HepG2 (cell line): ENCODE measurements at regions not wholly inside any gene's neighbourhood (a gene's known extent, or its start where the extent isn't known, plus 50 kb on each side); places are given as distances from the start of the nearest gene placed in this dataset.

ENCODE experiments used
- ATAC-seq: fragments of 200-7000 bp; cut with Tn5 transposase; 3 replicates; pipeline ENCODE4 v1.9.1; 2020; ENCODE audit warnings: mild to moderate bottlenecking, moderate library complexity
- BruUV-seq: library from RNA; stranded (reverse); fragments of 400-500 nt; replicated peaks from 2 replicates; lab custom pipeline; 2021; lab: Mats Ljungman, UMichigan
- CTCF ChIA-PET: fragments of 300-600 bp; formaldehyde crosslinking; extraction: SDS; loops from one replicate; lab custom pipeline; 2021; ENCODE audit warnings: low total read pairs, inconsistent platforms, low intra/inter-chr PET ratio; lab: Yijun Ruan, JAX
- POLR2A ChIA-PET: fragments of 350-600 bp; sonication (Branson Sonifier 250); formaldehyde crosslinking; loops from one replicate; lab custom pipeline; 2020; ENCODE audit warnings: antibody characterized with exemption, inconsistent platforms; lab: Yijun Ruan, JAX
- DNase-seq: peaks from one replicate; pipeline ENCODE4 v3.0.0-alpha.2; 2015; ENCODE audit warnings: low spot score
- FAIRE-seq: peaks from 3 replicates; lab custom pipeline; 2011; peaks lifted over from hg19 to GRCh38; lab: Jason Lieb, UNC
- H2AFZ ChIP-seq: one replicate; pipeline ENCODE4 v1.6.1; 2011; ENCODE audit warnings: low read length, inconsistent platforms
- H3K27ac ChIP-seq: fragments of 300-600 bp; 3 replicates; pipeline ENCODE4 v1.8.0; 2011; ENCODE audit warnings: mixed run types, mild to moderate bottlenecking, mixed read lengths, low read length, inconsistent platforms; ENCODE audit not compliant: insufficient read depth; ENCODE audit errors: extremely low read length
- H3K27me3 ChIP-seq, 2 experiments: fragments of 200-600 bp in 1 of 2; 2 replicates in 1 of 2; 3 replicates in 1 of 2; pipeline versions ENCODE4 v1.6.0 to v1.8.0; 2011; ENCODE audit warnings: low read length in 2 of 2, mild to moderate bottlenecking in 2 of 2, moderate library complexity in 2 of 2, inconsistent platforms in 1 of 2; ENCODE audit not compliant: insufficient read depth in 2 of 2, control insufficient read depth in 1 of 2
- H3K36me3 ChIP-seq, 2 experiments: fragments of 200-600 bp in 1 of 2; replicated peaks in 1 of 2; 2 replicates in 1 of 2; 3 replicates in 1 of 2; pipeline versions ENCODE4 v1.5.1 to v1.8.0; 2011; ENCODE audit warnings: low read length in 2 of 2, inconsistent platforms in 1 of 2; ENCODE audit not compliant: insufficient read depth in 2 of 2, control insufficient read depth in 1 of 2
- H3K4me1 ChIP-seq: 2 replicates; pipeline ENCODE4 v1.5.1; 2012; ENCODE audit warnings: low read length, inconsistent platforms; ENCODE audit not compliant: insufficient read depth
- H3K4me2 ChIP-seq: 2 replicates; pipeline ENCODE4 v1.6.0; 2011; ENCODE audit warnings: low read depth, low read length, inconsistent platforms
- H3K4me3 ChIP-seq, 3 experiments: fragments of 200-600 bp in 1 of 3; sonication (generic), shearing (Covaris generic) in 1 of 3; replicated peaks in 1 of 3; 2 replicates each; pipeline ENCODE4 v1.5.1; 2011 to 2016; ENCODE audit warnings: low read length in 3 of 3, inconsistent platforms in 2 of 3, low read depth in 2 of 3, mild to moderate bottlenecking in 2 of 3, control low read depth in 1 of 3, mixed read lengths in 1 of 3; ENCODE audit not compliant: insufficient read depth in 1 of 3
- H3K79me2 ChIP-seq: one replicate; pipeline ENCODE4 v1.6.1; 2011; ENCODE audit warnings: low read length, inconsistent platforms; ENCODE audit not compliant: insufficient read depth
- H3K9ac ChIP-seq: 2 replicates; pipeline ENCODE4 v1.6.0; 2011; ENCODE audit warnings: mild to moderate bottlenecking, low read depth, low read length, inconsistent platforms; ENCODE audit not compliant: insufficient read depth
- H3K9me3 ChIP-seq: 2 replicates; pipeline ENCODE4 v1.5.1; 2012; ENCODE audit warnings: mild to moderate bottlenecking, low read length
- H4K20me1 ChIP-seq: 2 replicates; pipeline ENCODE4 v1.6.0; 2011; ENCODE audit warnings: inconsistent platforms, mild to moderate bottlenecking, low read length, moderate library complexity; ENCODE audit not compliant: insufficient read depth
- ATM ChIP-seq: fragments of 450-650 bp; IDR thresholded peaks from 2 replicates; pipeline ENCODE4 v1.7.1; 2017; ENCODE audit warnings: mild to moderate bottlenecking, borderline replicate concordance
- BCLAF1 ChIP-seq: fragments of 450-650 bp; IDR thresholded peaks from 2 replicates; pipeline ENCODE4 v1.6.1; 2017; ENCODE audit warnings: mild to moderate bottlenecking
- CEBPB ChIP-seq: IDR thresholded peaks from 2 replicates; pipeline ENCODE4 v1.6.1; 2011; ENCODE audit warnings: low read depth, low read length, improper control_type of control experiment, borderline replicate concordance
- CREB3 ChIP-seq: sonication (generic); formaldehyde crosslinking; IDR thresholded peaks from 2 replicates; pipeline ENCODE4 v1.5.0; 2020; ENCODE audit warnings: missing genetic modification reagents
- FLYWCH1 ChIP-seq: sonication (generic); formaldehyde crosslinking; IDR thresholded peaks from 2 replicates; pipeline ENCODE4 v1.8.1; 2023; ENCODE audit warnings: mild to moderate bottlenecking, missing genetic modification reagents
- HNRNPL ChIP-seq: fragments of 200-400 bp; formaldehyde crosslinking; IDR thresholded peaks from 2 replicates; pipeline ENCODE4 v1.6.1; 2017; ENCODE audit warnings: mild to moderate bottlenecking, low read depth, low read length
- JARID2 ChIP-seq: sonication (generic); formaldehyde crosslinking; IDR thresholded peaks from 2 replicates; pipeline ENCODE4 v1.8.1; 2023; ENCODE audit warnings: missing genetic modification reagents, inconsistent platforms; ENCODE audit not compliant: insufficient replicate concordance
- NONO ChIP-seq, 2 experiments: fragments of 450-650 bp in 1 of 2; sonication (generic) in 1 of 2; formaldehyde crosslinking in 1 of 2; IDR thresholded peaks in 1 of 2; conservative IDR thresholded peaks in 1 of 2; 2 replicates each; pipeline versions ENCODE4 v1.6.1 to v1.8.0; 2017 to 2022; ENCODE audit warnings: mild to moderate bottlenecking in 1 of 2, missing genetic modification reagents in 1 of 2, moderate library complexity in 1 of 2
- NR3C1 ChIP-seq: sonication (generic); formaldehyde crosslinking; IDR thresholded peaks from 2 replicates; pipeline ENCODE4 v1.4.0; 2020; ENCODE audit warnings: missing genetic modification reagents
- RXRB ChIP-seq: IDR thresholded peaks from 2 replicates; pipeline ENCODE4 v1.6.1; 2016; ENCODE audit warnings: borderline replicate concordance, missing genetic modification reagents, missing compliant biosample characterization
- ZFP36 ChIP-seq: fragments of 150-350 bp; IDR thresholded peaks from 2 replicates; pipeline ENCODE4 v1.6.1; 2018; ENCODE audit warnings: borderline replicate concordance, low read length, low read depth; ENCODE audit not compliant: partially characterized antibody
- WGBS: methylation state at CpG from one replicate; pipeline ENCODE4 v1.1.6; 2017; ENCODE audit warnings: low lambda C conversion rate; 5-methylcytosine and 5-hydroxymethylcytosine counted together
- in situ Hi-C: cut with HindIII; loops from 2 replicates; pipeline ENCODE4 v1.10.0; 2017; ENCODE audit warnings: low pct_unique_long_range_greater_than_20kb; ENCODE audit not compliant: extremely low pct_ligation_motif_present
- intact Hi-C: fragments of 100-400 bp; cut with micrococcal nuclease; formaldehyde crosslinking; loops from one replicate; pipeline ENCODE4 v1.10.0; 2022; ENCODE audit not compliant: unreplicated experiment

- in situ Hi-C loops, result no loop called here
- FAIRE-seq (no peak), ATAC-seq (no peak), DNase-seq (no peak)
- POLR2A ChIA-PET, result no interaction called here
- Histone ChIP-seq H3K79me2 (no peaks in the 10 kb centered on the region), H3K27ac (no peak overlapping the region), H4K20me1 (no peaks in the 10 kb centered on the region), H3K36me3 (no peaks in the 10 kb centered on the region), H3K9me3 (no peaks in the 10 kb centered on the region), H3K4me1 (no peaks in the 10 kb centered on the region), H3K4me3 (no peak overlapping the region), H3K4me2 (no peak overlapping the region), H3K27me3 (0 out of 5 replicates have a peak, but pooled peaks cover 0 to 1% of the 10 kb centered on the region in 2 experiments), H3K9ac (no peak overlapping the region), H2AFZ (no peak overlapping the region)
- TF ChIP-seq NONO (IDR thresholded peaks at IDR 0.05), result no peak
- TF ChIP-seq NONO (CRISPR knock-in tag; conservative IDR thresholded peaks at IDR 0.05), result no peak
- TF ChIP-seq CREB3 (CRISPR knock-in tag), result no peak
- TF ChIP-seq JARID2 (CRISPR knock-in tag), result no peak
- TF ChIP-seq BCLAF1, result no peak
- no peak for TF ChIP-seq RXRB (CRISPR knock-in tag)
- TF ChIP-seq FLYWCH1 (CRISPR knock-in tag), result no peak
- no peak for TF ChIP-seq HNRNPL
- no peak for TF ChIP-seq NR3C1 (CRISPR knock-in tag)
- no peak for TF ChIP-seq CEBPB
- no peak for TF ChIP-seq ATM
- TF ChIP-seq ZFP36, result no peak
- WGBS, result 19% methylated on average over 8 of the region's 8 CpGs
- intact Hi-C loops, result no loop called here
- BruUV-seq, result no TSS peak
- CTCF ChIA-PET, result no interaction called here
Measured at GRCh38 chr13:28575200-28575599, 80.3 kb upstream of the FLT1 start.
